ENCODE measurements at regions not wholly inside any gene's neighbourhood (a gene's known extent, or its start where the extent isn't known, plus 50 kb on each side); places are given as distances from the start of the nearest gene placed in this dataset.
"Not testable (repeated sequence)": the region's sequence is repeated elsewhere in the genome, so short reads cannot be mapped to it uniquely, and the experiment has no call there.

GRCh38 chr2:163913532-163913944 lies 177.7 kb upstream of the FIGN start:
- DNase-seq = not testable (repeated sequence)

GRCh38 chr2:163909411-163910080 lies 173.7 kb upstream of the FIGN start:
- intact Hi-C loops (cut with DNase I) = no loop called here
- DNase-seq = no peak

More at GRCh38 chr2:163913532-163913944, 177.7 kb upstream of the FIGN start:
- intact Hi-C loops (cut with DNase I) = not testable (repeated sequence)

- no peak for DNase-seq
- intact Hi-C loops (cut with DNase I) = no loop called here
Measured at GRCh38 chr2:163906410-163906809, 170.6 kb upstream of the FIGN start.

GRCh38 chr2:163897799-163898198 lies 162.0 kb upstream of the FIGN start:
- DNase-seq = no peak
- intact Hi-C loops (cut with DNase I) = no loop called here

GRCh38 chr2:163893444-163893843 lies 157.6 kb upstream of the FIGN start:
- not testable (repeated sequence) for DNase-seq

GRCh38 chr2:163888591-163888990 lies 152.8 kb upstream of the FIGN start:
- no peak for DNase-seq
- intact Hi-C loops (cut with DNase I) = no loop called here

More at GRCh38 chr2:163893444-163893843, 157.6 kb upstream of the FIGN start:
- intact Hi-C loops (cut with DNase I) = not testable (repeated sequence)

- no peak for DNase-seq
- intact Hi-C loops (cut with DNase I) = no loop called here
Measured at GRCh38 chr2:163887182-163887581, 151.4 kb upstream of the FIGN start.

GRCh38 chr2:163884416-163884815 lies 148.6 kb upstream of the FIGN start:
- DNase-seq = no peak
- intact Hi-C loops (cut with DNase I) = no loop called here

GRCh38 chr2:163878718-163879117 lies 142.9 kb upstream of the FIGN start:
- intact Hi-C loops (cut with DNase I) = no loop called here
- DNase-seq = peak in 19 of 42 donors; percentile 2 to 64 (median 34)

GRCh38 chr2:163877316-163877715 lies 141.5 kb upstream of the FIGN start:
- intact Hi-C loops (cut with DNase I) = no loop called here
- DNase-seq = no peak

- no peak for DNase-seq
Measured at GRCh38 chr2:163863073-163863472, 127.3 kb upstream of the FIGN start.

GRCh38 chr2:163859951-163860350 lies 124.1 kb upstream of the FIGN start:
- intact Hi-C loops (cut with DNase I) = no loop called here
- no peak for DNase-seq

More at GRCh38 chr2:163863073-163863472, 127.3 kb upstream of the FIGN start:
- intact Hi-C loops (cut with DNase I) = no loop called here

GRCh38 chr2:163856941-163857340 lies 121.1 kb upstream of the FIGN start:
- DNase-seq = no peak
- intact Hi-C loops (cut with DNase I) = no loop called here

- DNase-seq = no peak
- intact Hi-C loops (cut with DNase I) = no loop called here
Measured at GRCh38 chr2:163852616-163853015, 116.8 kb upstream of the FIGN start.

- intact Hi-C loops (cut with DNase I) = no loop called here
- DNase-seq = no peak
Measured at GRCh38 chr2:163849756-163850435, 114.1 kb upstream of the FIGN start.

- intact Hi-C loops (cut with DNase I) = no loop called here
- no peak for DNase-seq
Measured at GRCh38 chr2:163838890-163839289, 103.1 kb upstream of the FIGN start.

GRCh38 chr2:163836167-163836566 lies 100.4 kb upstream of the FIGN start:
- intact Hi-C loops (cut with DNase I) = no loop called here

GRCh38 chr2:163834841-163835240 lies 99.0 kb upstream of the FIGN start:
- intact Hi-C loops (cut with DNase I) = no loop called here

More at GRCh38 chr2:163836167-163836566, 100.4 kb upstream of the FIGN start:
- DNase-seq = no peak

GRCh38 chr2:163834221-163834620 lies 98.4 kb upstream of the FIGN start:
- intact Hi-C loops (cut with DNase I) = no loop called here
- DNase-seq = no peak

More at GRCh38 chr2:163834841-163835240, 99.0 kb upstream of the FIGN start:
- DNase-seq = no peak

GRCh38 chr2:163828771-163829170 lies 93.0 kb upstream of the FIGN start:
- intact Hi-C loops (cut with DNase I) = no loop called here

GRCh38 chr2:163822033-163822432 lies 86.2 kb upstream of the FIGN start:
- no peak for DNase-seq
- intact Hi-C loops (cut with DNase I) = no loop called here

More at GRCh38 chr2:163828771-163829170, 93.0 kb upstream of the FIGN start:
- no peak for DNase-seq

Measured in head of caudate nucleus (tissue), 42 donors.